ENCODE measurements at regions not wholly inside any gene's neighbourhood (a gene's known extent, or its start where the extent isn't known, plus 50 kb on each side); places are given as distances from the start of the nearest gene placed in this dataset.

- TF ChIP-seq EZH2phosphoT487 (IDR thresholded peaks at IDR 0.05; ENCODE audit: low read depth, severe bottlenecking, unreplicated experiment), result no peak
- TF ChIP-seq EZH2 (IDR thresholded peaks at IDR 0.05; ENCODE audit: borderline replicate concordance), result no peak
Measured at GRCh38 chr21:43276811-43277210, 108.0 kb downstream of the CRYAA start.
